BJ (cell line): ENCODE measurements at regions not wholly inside any gene's neighbourhood (a gene's known extent, or its start where the extent isn't known, plus 50 kb on each side); places are given as distances from the start of the nearest gene placed in this dataset.

Source experiments
- CTCF ChIA-PET: fragments of 350-600 bp; formaldehyde crosslinking; extraction: SDS; loops from one replicate; lab custom pipeline; 2021; ENCODE audit warnings: antibody characterized with exemption, inconsistent platforms; lab: Yijun Ruan, JAX
- POLR2A ChIA-PET: fragments of 300-600 bp; sonication (Branson Sonifier 250); formaldehyde crosslinking; extraction: SDS; loops from one replicate; lab custom pipeline; 2021; ENCODE audit warnings: antibody characterized with exemption; lab: Charles Lee
- DNase-seq: peaks from one replicate; pipeline ENCODE4 v3.0.0-alpha.2; 2011; ENCODE audit warnings: low read depth
- H3K27me3 ChIP-seq: 2 replicates; pipeline ENCODE4 v1.6.0; 2011; ENCODE audit warnings: low read length; ENCODE audit not compliant: control insufficient read depth, insufficient read depth
- H3K36me3 ChIP-seq: 2 replicates; pipeline ENCODE4 v1.5.1; 2011; ENCODE audit warnings: low read length; ENCODE audit not compliant: control insufficient read depth, insufficient read depth
- H3K4me3 ChIP-seq: 2 replicates; pipeline ENCODE4 v1.5.1; 2011; ENCODE audit warnings: low read depth, mild to moderate bottlenecking, control low read depth, low read length
- TF ChIP-seq, protein P1 (sequence below): IDR thresholded peaks from 2 replicates; pipeline ENCODE4 v1.5.1; 2011; ENCODE audit warnings: low read depth, mild to moderate bottlenecking, control low read depth, inconsistent platforms, low read length, moderate library complexity; ENCODE audit not compliant: insufficient read depth

DNA sequence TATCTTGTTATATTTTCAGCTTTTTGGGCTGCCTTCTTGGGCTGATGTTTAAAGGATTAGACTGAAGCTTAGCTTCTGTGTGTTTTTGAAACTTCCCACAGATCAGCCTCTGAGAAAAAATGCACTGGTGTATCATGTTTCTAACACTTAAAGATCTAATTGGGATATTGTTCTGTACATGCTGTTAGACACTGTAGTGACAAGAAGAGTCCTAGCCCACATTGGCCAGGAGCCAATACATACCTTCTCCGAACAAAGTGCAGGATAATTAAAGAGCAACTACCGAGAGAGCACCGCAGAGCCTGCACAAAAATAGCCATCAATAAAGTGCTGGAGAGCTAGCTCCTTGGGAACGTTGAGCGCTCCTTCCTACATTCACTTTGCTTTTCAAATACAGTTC lies 289.4 kb upstream of the SP8 start:
- TF ChIP-seq, protein P1, sequence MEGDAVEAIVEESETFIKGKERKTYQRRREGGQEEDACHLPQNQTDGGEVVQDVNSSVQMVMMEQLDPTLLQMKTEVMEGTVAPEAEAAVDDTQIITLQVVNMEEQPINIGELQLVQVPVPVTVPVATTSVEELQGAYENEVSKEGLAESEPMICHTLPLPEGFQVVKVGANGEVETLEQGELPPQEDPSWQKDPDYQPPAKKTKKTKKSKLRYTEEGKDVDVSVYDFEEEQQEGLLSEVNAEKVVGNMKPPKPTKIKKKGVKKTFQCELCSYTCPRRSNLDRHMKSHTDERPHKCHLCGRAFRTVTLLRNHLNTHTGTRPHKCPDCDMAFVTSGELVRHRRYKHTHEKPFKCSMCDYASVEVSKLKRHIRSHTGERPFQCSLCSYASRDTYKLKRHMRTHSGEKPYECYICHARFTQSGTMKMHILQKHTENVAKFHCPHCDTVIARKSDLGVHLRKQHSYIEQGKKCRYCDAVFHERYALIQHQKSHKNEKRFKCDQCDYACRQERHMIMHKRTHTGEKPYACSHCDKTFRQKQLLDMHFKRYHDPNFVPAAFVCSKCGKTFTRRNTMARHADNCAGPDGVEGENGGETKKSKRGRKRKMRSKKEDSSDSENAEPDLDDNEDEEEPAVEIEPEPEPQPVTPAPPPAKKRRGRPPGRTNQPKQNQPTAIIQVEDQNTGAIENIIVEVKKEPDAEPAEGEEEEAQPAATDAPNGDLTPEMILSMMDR, result no peak
- CTCF ChIA-PET, result no interaction called here
- POLR2A ChIA-PET, result no interaction called here
- Histone ChIP-seq H3K4me3 (no peak overlapping the region), H3K27me3 (no peaks in the 10 kb centered on the region), H3K36me3 (no peaks in the 10 kb centered on the region)
- no peak for DNase-seq

- Histone ChIP-seq H3K36me3 (no peaks in the 10 kb centered on the region), H3K4me3 (no peak overlapping the region), H3K27me3 (no peaks in the 10 kb centered on the region)
- TF ChIP-seq, protein P1, result no peak
- ChIA-PET CTCF (no interaction called here), POLR2A (no interaction called here)
- DNase-seq, result no peak
Observed at GRCh38 chr7:21076574-21076973, 289.9 kb upstream of the SP8 start.

DNA sequence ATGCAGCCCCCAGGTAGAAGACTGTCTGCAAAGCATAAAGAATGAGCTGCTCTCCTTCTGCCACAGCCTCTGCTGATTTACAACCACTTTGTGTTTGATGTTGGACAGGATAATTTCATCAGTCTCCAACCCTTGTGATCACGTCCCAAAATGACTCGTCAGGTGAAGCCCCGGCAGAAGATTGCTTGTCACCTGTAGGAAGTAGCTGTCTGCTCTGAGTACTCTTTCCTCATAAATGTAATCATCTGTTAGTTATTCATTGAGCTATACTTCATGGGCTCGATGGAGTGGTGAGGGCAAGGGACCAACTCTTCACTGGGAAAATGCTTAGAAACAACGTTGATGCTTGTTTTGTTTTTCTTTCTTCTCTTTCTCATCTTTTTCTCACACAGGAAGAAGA lies 290.9 kb upstream of the SP8 start:
- no peak for DNase-seq
- ChIA-PET CTCF (no interaction called here), POLR2A (no interaction called here)
- H3K36me3 ChIP-seq, result no peaks in the 10 kb centered on the region
- H3K27me3 ChIP-seq, result no peaks in the 10 kb centered on the region
- TF ChIP-seq, protein P1, result no peak
- H3K4me3 ChIP-seq, result no peak overlapping the region

GRCh38 chr7:21084286-21084685 lies 297.6 kb upstream of the SP8 start:
- no peaks in the 10 kb centered on the region for H3K36me3 ChIP-seq
- no peaks in the 10 kb centered on the region for H3K27me3 ChIP-seq
- ChIA-PET CTCF (no interaction called here), POLR2A (no interaction called here)
- no peak overlapping the region for H3K4me3 ChIP-seq
- no peak for DNase-seq
- TF ChIP-seq, protein P1, result no peak

GRCh38 chr7:21086688-21087087 lies 300.0 kb upstream of the SP8 start:
- Histone ChIP-seq H3K27me3 (no peaks in the 10 kb centered on the region), H3K4me3 (no peak overlapping the region), H3K36me3 (no peaks in the 10 kb centered on the region)
- TF ChIP-seq, protein P1, result no peak
- POLR2A ChIA-PET, result no interaction called here
- CTCF ChIA-PET, result no interaction called here
- DNase-seq, result no peak
